GM18499 (cell line): ENCODE measurements at regions not wholly inside any gene's neighbourhood (a gene's known extent, or its start where the extent isn't known, plus 50 kb on each side); places are given as distances from the start of the nearest gene placed in this dataset.
"Not testable (repeated sequence)": the region's sequence is repeated elsewhere in the genome, so short reads cannot be mapped to it uniquely, and the experiment has no call there.

Experiments
- ATAC-seq: cut with Tn5 transposase; IDR thresholded peaks from one replicate; pipeline ENCODE4 v1.9.1; 2021; ENCODE audit warnings: moderate number of reproducible peaks; ENCODE audit not compliant: insufficient read depth, unreplicated experiment

DNA sequence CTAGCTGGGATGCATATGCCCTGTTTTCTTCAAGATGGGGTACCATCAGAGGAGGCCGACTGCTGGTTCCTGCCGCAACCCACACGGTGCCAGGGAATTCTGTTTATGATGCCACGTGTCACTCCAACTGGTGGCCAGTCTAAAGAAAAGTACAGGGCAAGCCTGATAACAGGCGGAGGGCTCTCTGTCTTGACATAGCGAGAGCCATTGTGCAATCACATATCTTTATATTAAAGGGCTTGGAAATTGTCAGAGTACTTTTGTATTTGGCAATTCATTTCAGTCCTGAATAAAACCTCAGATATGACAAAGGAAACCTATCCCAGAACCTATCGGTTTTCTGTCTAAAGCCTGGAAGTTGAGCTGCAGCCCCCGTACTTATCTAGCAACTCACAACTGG is 768.4 kb downstream of the TDRD15 start:
- ATAC-seq = no peak

GRCh38 chr2:21895200-21895599 is 771.4 kb downstream of the TDRD15 start:
- no peak for ATAC-seq

DNA sequence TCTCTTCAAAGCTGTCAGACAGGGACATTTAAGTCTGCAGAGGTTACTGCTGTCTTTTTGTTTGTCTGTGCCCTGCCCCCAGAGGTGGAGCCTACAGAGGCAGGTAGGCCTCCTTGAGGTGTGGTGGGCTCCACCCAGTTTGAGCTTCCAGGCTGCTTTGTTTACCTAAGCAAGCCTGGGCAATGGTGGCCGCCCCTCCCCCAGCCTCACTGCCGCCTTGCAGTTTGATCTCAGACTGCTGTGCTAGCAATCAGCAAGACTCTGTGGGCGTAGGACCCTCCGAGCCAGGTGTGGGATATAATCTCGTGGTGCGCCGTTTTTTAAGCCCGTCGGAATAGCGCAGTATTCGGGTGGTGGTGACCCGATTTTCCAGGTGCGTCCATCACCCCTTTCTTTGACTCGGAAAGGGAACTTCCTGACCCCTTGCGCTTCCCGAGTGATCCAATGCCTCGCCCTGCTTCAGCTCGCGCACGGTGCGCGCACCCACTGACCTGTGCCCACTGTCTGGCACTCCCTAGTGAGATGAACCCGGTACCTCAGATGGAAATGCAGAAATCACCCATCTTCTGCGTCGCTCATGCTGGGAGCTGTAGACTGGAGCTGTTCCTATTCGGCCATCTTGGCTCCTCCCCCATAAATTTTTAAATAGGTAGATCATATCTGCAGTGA is 785.1 kb downstream of the TDRD15 start:
- ATAC-seq = not testable (repeated sequence)

DNA sequence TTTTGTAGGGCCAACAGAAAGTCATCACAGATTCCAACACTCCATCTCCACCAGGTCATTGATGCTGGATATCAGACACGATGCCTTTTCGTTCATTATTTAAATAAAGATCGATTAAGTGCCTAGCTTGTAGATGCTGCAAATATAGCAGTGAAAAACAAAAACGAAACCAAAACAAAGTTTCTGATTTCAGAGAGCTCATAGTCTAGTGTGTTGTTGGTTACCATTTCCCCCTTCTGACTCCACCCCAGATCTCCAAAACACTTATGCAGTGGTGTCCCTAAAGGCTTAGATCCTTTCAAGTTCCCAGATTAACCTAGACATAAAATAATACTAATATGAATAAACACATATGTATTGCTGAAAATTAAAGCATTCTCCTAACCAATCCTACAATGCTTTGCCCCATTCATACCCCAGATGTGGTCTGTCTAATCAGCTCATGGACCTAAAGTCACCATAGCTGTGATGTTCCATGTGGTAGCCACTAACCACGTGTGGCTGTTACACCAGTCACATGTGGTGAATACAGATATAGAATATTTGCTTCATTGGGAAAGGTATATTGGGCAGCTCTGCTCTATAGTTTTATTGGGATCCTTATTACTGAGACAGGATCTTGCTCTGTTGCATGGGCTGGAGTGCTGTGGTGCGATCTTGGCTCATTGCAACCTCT is 787.2 kb downstream of the TDRD15 start:
- no peak for ATAC-seq

DNA sequence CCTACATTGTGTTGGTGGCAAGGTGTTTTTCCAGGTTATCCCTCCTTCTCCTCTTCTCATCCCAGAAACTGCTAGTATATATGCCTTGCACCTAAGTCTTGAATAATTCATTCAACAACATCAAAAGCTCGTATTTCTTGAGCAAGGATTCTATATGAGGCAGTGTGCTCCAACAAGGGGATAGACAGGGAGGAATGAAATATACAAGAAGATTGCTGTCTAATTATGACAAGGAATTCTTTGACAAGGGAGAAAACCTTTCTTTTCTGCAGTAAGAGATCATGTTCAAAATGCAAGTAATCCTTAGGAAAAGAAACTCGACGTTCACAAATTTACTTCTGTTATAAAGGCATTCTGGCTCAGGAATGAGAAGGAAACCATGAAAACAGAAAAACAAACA is 788.6 kb downstream of the TDRD15 start:
- ATAC-seq = no peak

- no peak for ATAC-seq
Measured at GRCh38 chr2:21915201-21915600, 791.4 kb downstream of the TDRD15 start.

DNA sequence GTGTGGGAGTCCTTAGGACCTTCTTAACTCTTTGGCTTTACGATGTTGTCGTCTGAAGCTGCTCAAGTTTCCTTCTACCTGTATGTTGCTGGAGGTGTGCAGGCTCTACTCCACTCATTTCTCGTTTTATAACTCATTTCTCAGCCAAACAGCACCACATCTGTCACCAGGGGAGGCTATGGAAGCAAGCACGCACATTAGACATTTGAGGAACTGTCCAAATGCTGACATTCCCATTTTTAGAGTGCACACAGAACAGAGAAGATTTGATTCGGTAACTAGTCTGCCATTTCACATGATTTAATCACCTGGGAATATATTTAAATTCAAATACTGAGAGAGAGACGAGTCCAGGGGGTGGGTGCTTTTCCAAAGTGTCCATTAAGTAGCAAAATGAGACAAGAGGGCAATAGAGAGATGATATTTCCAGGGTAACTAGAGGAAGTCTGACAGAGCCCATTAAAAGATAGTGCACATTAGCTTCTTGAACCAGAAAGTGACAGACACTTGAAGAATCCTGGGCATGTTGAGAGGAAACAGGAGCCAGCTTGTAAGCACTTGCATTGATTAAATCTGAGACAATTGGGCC is 793.3 kb downstream of the TDRD15 start:
- no peak for ATAC-seq

- no peak for ATAC-seq
Measured at GRCh38 chr2:21920721-21921120, 797.0 kb downstream of the TDRD15 start.

DNA sequence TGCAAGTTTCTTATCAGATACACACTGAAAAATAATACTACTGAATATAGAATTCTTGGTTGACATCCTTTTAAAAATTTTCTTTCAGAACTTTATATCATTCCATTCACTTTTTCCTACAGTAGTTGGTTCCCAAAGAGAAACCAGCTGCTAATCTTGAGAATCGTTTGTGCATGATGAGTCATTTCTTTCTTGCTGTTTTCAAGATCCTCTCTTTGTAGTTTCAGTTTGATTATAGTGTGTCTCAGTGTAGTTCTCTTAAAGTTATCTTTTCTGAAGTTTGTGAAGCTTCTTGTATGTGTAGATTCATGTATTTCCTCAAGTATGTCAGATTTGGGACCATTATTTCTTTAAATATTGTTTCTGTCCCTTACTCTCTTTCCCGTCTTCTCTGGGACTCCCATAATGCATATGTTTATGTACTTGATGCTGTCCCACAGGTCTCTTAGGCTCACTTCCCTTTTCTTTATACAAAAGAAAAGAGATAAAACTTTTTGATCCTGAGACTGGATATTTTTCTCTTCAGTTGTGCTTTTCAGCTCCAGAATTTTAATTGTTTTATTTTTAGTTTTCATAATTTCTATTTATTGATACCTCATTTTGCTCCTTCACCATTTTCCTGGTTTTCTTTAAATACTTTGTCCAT is 801.0 kb downstream of the TDRD15 start:
- peak; percentile 91 for ATAC-seq

DNA sequence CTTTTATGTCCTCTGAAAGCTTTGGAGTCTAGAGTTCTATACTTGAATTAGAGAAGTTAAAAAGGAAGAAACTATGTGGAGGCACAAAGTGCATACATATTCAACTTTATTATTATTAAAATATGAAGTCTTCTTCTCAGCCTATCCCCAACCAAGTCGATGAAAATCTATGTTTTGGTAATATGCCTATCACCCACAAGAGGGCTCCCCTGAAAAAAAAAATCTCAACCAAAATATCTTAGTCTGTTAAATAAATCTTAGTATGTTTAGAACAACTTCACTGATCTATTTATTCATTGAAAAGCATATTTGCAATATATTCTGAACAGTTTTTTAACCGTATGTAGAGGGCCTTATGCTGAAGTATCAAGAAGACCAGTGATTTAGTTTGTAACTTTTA is 804.5 kb downstream of the TDRD15 start:
- no peak for ATAC-seq

DNA sequence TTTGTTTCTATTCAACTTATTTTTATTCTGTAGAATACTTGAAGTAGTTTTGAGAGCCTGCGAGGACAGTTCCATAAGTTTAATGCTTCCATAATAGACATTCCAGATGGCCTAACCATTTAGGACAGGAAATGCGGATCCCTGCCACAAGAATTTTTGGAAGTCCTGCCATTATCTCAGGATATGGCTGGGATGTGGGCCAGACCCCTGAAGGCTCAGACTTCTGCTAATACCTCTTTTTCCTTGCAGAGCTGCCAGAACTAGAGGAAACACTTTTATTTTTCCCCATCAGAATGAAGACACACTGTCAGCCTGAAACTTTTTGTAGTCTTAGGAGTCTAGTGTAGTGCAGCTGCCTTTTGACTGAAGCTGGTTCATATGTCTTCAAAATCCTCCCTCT is 806.5 kb downstream of the TDRD15 start:
- ATAC-seq = no peak

GRCh38 chr2:21939967-21940366 is 816.2 kb downstream of the TDRD15 start:
- no peak for ATAC-seq

DNA sequence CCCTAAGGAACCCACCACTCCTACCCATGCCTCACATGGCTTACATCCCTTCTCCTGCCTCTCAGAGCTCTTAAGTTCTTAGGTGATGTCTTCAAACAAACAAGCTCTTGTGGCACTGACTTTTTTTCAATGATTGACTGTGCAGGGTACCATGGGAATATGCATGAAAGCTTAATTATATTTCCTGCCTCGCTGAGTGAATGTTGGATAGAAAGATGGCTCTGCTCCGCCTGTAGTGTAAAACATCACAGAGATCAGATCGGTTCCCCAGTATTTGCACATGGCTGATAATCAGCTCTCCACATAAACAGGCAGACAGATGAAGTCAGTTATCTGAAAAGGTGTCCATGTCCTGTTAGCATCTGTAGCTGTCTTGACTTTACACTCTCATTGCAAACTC is 820.8 kb downstream of the TDRD15 start:
- no peak for ATAC-seq

GRCh38 chr2:21945658-21946057 is 821.9 kb downstream of the TDRD15 start:
- ATAC-seq = no peak

- ATAC-seq = no peak
Measured at GRCh38 chr2:21947046-21947445, 823.3 kb downstream of the TDRD15 start.

GRCh38 chr2:21966139-21966538 is 842.4 kb downstream of the TDRD15 start:
- ATAC-seq = no peak

- no peak for ATAC-seq
Measured at GRCh38 chr2:21970971-21971370, 847.2 kb downstream of the TDRD15 start.

DNA sequence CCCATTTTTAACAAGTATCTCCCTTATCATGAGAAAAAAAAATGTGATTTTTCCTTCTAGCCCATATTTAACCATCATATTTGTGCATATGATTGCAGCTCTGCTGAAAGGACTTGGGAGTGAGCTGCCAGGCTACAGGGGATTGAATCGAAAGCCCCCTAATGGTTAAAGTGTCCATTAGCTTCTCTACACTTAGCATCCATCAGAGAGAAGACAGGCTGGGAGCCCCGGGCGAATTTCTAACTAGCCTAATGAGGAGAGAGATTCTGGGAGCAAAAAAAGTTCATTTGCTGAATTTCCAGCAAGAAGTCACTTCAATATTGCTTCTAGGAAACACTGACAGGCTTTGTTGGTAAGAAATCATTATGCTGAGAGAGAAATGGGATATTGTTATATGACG is 848.8 kb downstream of the TDRD15 start:
- no peak for ATAC-seq

GRCh38 chr2:21981127-21981526 is 857.4 kb downstream of the TDRD15 start:
- no peak for ATAC-seq

- ATAC-seq = no peak
Measured at GRCh38 chr2:21993002-21993401, 869.2 kb downstream of the TDRD15 start.

DNA sequence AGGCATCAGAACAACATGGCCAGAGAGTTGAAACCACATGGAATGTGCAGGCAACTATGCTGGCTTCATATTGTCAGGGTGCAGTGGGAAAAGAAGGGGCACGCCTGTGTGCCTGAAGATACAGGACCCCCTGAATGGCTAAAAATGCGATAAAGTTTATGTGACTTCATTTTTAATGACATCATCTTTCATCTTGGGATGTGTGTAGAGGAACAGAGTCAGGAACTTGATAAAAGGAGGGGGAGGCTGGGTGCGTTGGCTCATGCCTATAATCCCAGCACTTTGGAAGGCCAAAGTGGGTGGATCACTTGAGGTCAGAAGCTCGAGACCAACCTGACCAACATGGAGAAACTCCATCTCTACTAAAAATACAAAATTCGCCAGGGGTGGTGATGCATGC is 872.6 kb downstream of the TDRD15 start:
- ATAC-seq = no peak
